Endothelial cell of hepatic sinusoid (primary cell): ENCODE measurements at regions not wholly inside any gene's neighbourhood (a gene's known extent, or its start where the extent isn't known, plus 50 kb on each side); places are given as distances from the start of the nearest gene placed in this dataset.

Experiments
- in situ Hi-C: cut with HindIII; loops from 2 replicates; pipeline ENCODE4 v1.10.0; 2017; ENCODE audit warnings: low sequenced_read_pairs

- in situ Hi-C loops, result no loop called here
Observed at GRCh38 chr4:38189445-38189844, 229.2 kb downstream of the PTTG2 start.

GRCh38 chr4:38190717-38191178 lies 230.6 kb downstream of the PTTG2 start:
- in situ Hi-C loops, result no loop called here

GRCh38 chr4:38192516-38192915 lies 232.3 kb downstream of the PTTG2 start:
- in situ Hi-C loops, result no loop called here

GRCh38 chr4:38193236-38193863 lies 233.2 kb downstream of the PTTG2 start:
- in situ Hi-C loops, result no loop called here

GRCh38 chr4:38194047-38194602 lies 233.9 kb downstream of the PTTG2 start:
- in situ Hi-C loops, result no loop called here

GRCh38 chr4:38195486-38195885 lies 235.3 kb downstream of the PTTG2 start:
- in situ Hi-C loops, result no loop called here

- in situ Hi-C loops, result no loop called here
Observed at GRCh38 chr4:38195911-38196310, 235.7 kb downstream of the PTTG2 start.

GRCh38 chr4:38202242-38202641 lies 242.0 kb downstream of the PTTG2 start:
- in situ Hi-C loops, result no loop called here

GRCh38 chr4:38203609-38204008 lies 243.4 kb downstream of the PTTG2 start:
- in situ Hi-C loops, result no loop called here

- in situ Hi-C loops, result no loop called here
Observed at GRCh38 chr4:38204339-38205035, 244.3 kb downstream of the PTTG2 start.

GRCh38 chr4:38205261-38205660 lies 245.1 kb downstream of the PTTG2 start:
- in situ Hi-C loops, result no loop called here

GRCh38 chr4:38207110-38207457 lies 246.9 kb downstream of the PTTG2 start:
- in situ Hi-C loops, result no loop called here

GRCh38 chr4:38209654-38210053 lies 249.5 kb downstream of the PTTG2 start:
- in situ Hi-C loops, result no loop called here

GRCh38 chr4:38210396-38211114 lies 250.4 kb downstream of the PTTG2 start:
- in situ Hi-C loops, result no loop called here

GRCh38 chr4:38211885-38212284 lies 251.7 kb downstream of the PTTG2 start:
- in situ Hi-C loops, result no loop called here

- in situ Hi-C loops, result no loop called here
Observed at GRCh38 chr4:38213083-38213805, 253.0 kb downstream of the PTTG2 start.

GRCh38 chr4:38222892-38223291 lies 262.7 kb downstream of the PTTG2 start:
- in situ Hi-C loops, result no loop called here

GRCh38 chr4:38223306-38223705 lies 263.1 kb downstream of the PTTG2 start:
- in situ Hi-C loops, result no loop called here

- in situ Hi-C loops, result no loop called here
Observed at GRCh38 chr4:38223782-38224236, 263.6 kb downstream of the PTTG2 start.

GRCh38 chr4:38224850-38225249 lies 264.7 kb downstream of the PTTG2 start:
- in situ Hi-C loops, result no loop called here

GRCh38 chr4:38226170-38226569 lies 266.0 kb downstream of the PTTG2 start:
- in situ Hi-C loops, result no loop called here
